ENCODE measurements at regions not wholly inside any gene's neighbourhood (a gene's known extent, or its start where the extent isn't known, plus 50 kb on each side); places are given as distances from the start of the nearest gene placed in this dataset.

- no TSS peak for BruUV-seq (replicated peaks)
- ChIA-PET POLR2A (no interaction called here), SMC1A (ENCODE audit: uncharacterized antibody, unreplicated experiment) (no interaction called here), RAD21 (ENCODE audit: unreplicated experiment) (no interaction called here), CTCF (no interaction called here)
- no peak overlapping the region for H3K27ac ChIP-seq (ENCODE audit: control insufficient read depth, insufficient read depth)
- ATAC-seq (no peak), DNase-seq (ENCODE audit: low read depth, low spot score) (no peak), FAIRE-seq (no peak)
- intact Hi-C loops (cut with micrococcal nuclease; ENCODE audit: unreplicated experiment) = no loop called here
- TF ChIP-seq JUNB (IDR thresholded peaks at IDR 0.05) (no peak), HDAC2 (IDR thresholded peaks at IDR 0.05) (no peak), RELA (IDR thresholded peaks at IDR 0.05; ENCODE audit: borderline replicate concordance, partially characterized antibody) (no peak), IRF3 (IDR thresholded peaks at IDR 0.05) (no peak), SMARCA5 (IDR thresholded peaks at IDR 0.05) (no peak), BMI1 (IDR thresholded peaks at IDR 0.05; ENCODE audit: borderline replicate concordance) (no peak), FOS (IDR thresholded peaks at IDR 0.05; ENCODE audit: borderline replicate concordance, extremely low read depth, insufficient read length) (no peak), ZBTB4 (CRISPR knock-in tag; IDR thresholded peaks at IDR 0.05) (no peak)
- TF ChIP-seq, protein P1, sequence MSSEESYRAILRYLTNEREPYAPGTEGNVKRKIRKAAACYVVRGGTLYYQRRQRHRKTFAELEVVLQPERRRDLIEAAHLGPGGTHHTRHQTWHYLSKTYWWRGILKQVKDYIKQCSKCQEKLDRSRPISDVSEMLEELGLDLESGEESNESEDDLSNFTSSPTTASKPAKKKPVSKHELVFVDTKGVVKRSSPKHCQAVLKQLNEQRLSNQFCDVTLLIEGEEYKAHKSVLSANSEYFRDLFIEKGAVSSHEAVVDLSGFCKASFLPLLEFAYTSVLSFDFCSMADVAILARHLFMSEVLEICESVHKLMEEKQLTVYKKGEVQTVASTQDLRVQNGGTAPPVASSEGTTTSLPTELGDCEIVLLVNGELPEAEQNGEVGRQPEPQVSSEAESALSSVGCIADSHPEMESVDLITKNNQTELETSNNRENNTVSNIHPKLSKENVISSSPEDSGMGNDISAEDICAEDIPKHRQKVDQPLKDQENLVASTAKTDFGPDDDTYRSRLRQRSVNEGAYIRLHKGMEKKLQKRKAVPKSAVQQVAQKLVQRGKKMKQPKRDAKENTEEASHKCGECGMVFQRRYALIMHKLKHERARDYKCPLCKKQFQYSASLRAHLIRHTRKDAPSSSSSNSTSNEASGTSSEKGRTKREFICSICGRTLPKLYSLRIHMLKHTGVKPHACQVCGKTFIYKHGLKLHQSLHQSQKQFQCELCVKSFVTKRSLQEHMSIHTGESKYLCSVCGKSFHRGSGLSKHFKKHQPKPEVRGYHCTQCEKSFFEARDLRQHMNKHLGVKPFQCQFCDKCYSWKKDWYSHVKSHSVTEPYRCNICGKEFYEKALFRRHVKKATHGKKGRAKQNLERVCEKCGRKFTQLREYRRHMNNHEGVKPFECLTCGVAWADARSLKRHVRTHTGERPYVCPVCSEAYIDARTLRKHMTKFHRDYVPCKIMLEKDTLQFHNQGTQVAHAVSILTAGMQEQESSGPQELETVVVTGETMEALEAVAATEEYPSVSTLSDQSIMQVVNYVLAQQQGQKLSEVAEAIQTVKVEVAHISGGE (CRISPR knock-in tag; IDR thresholded peaks at IDR 0.05) = no peak
- H2AFZ ChIP-seq (ENCODE audit: control insufficient read depth, low read depth, low read length) = no peak overlapping the region
- no peaks in the 10 kb centered on the region for H4K20me1 ChIP-seq (ENCODE audit: control insufficient read depth, insufficient read depth)
- H3K9ac ChIP-seq (ENCODE audit: control insufficient read depth, insufficient read depth, low read length) = no peak overlapping the region
- H3K79me2 ChIP-seq (ENCODE audit: control insufficient read depth, insufficient read depth, low read length) = no peaks in the 10 kb centered on the region
- WGBS (ENCODE audit: insufficient coverage, insufficient replicate concordance, low lambda C conversion rate, missing lambda C conversion rate) = 46% methylated on average over 6 of the region's 6 CpGs
- H3K27me3 ChIP-seq (replicated peaks in 1 of 2; ENCODE audit: control insufficient read depth in 2 of 2, insufficient read depth in 2 of 2, low read length in 1 of 2) = no peaks in the 10 kb centered on the region
- H3K4me1 ChIP-seq (ENCODE audit: control insufficient read depth, insufficient read depth, low read length) = no peaks in the 10 kb centered on the region
- in situ Hi-C loops (cut with MboI) = no loop called here
- H3K9me3 ChIP-seq (replicated peaks; ENCODE audit: control insufficient read depth, insufficient read depth, low read length) = no peaks in the 10 kb centered on the region
- no peak overlapping the region for H3K4me2 ChIP-seq (ENCODE audit: control insufficient read depth, insufficient read depth)
- no peaks in the 10 kb centered on the region for H3K36me3 ChIP-seq (ENCODE audit: control insufficient read depth in 2 of 2, insufficient read depth in 2 of 2, low read length in 1 of 2)
- no peak overlapping the region for H3K4me3 ChIP-seq
These were observed 113.2 kb upstream of the NLGN1 start for GRCh38 chr3:173284301-173284700.
